Caco-2 (cell line): ENCODE measurements at regions not wholly inside any gene's neighbourhood (a gene's known extent, or its start where the extent isn't known, plus 50 kb on each side); places are given as distances from the start of the nearest gene placed in this dataset.

ENCODE experiments used
- BruUV-seq: library from RNA; stranded (reverse); fragments of 400-500 nt; replicated peaks from 2 replicates; lab custom pipeline; 2021; lab: Mats Ljungman, UMichigan
- CTCF ChIA-PET: fragments of 300-600 bp; sonication (Branson Sonifier 250); formaldehyde crosslinking; loops from one replicate; lab custom pipeline; 2022; ENCODE audit warnings: antibody characterized with exemption; lab: Charles Lee
- POLR2A ChIA-PET: fragments of 300-600 bp; sonication (Branson Sonifier 250); formaldehyde crosslinking; loops from one replicate; lab custom pipeline; 2022; ENCODE audit warnings: antibody characterized with exemption; lab: Charles Lee
- DNase-seq, 2 experiments: peaks; one replicate each; pipeline versions ENCODE4 v3.0.0 to v3.0.0-alpha.2; 2020 to 2022
- H3K27me3 ChIP-seq: replicated peaks from 2 replicates; pipeline ENCODE4 v1.6.0; 2011; ENCODE audit warnings: low read length; ENCODE audit not compliant: control insufficient read depth, insufficient read depth
- H3K36me3 ChIP-seq: 2 replicates; pipeline ENCODE4 v1.5.1; 2011; ENCODE audit warnings: low read length; ENCODE audit not compliant: control insufficient read depth, insufficient read depth
- H3K4me1 ChIP-seq: fragments of 250-450 bp; sonication (Bioruptor Pico); 2 replicates; pipeline ENCODE4 v1.5.1; 2020; ENCODE audit warnings: mild to moderate bottlenecking
- H3K4me3 ChIP-seq: 2 replicates; pipeline ENCODE4 v1.5.1; 2011; ENCODE audit warnings: low read depth, mild to moderate bottlenecking, control low read depth, low read length
- H3K9me3 ChIP-seq: fragments of 250-450 bp; sonication (Bioruptor Pico); 2 replicates; pipeline ENCODE4 v1.5.1; 2020; ENCODE audit warnings: mild to moderate bottlenecking, moderate library complexity
- H3K27ac Mint-ChIP-seq: one replicate; pipeline ENCODE4 v1.8.0; 2022; ENCODE audit warnings: mixed read lengths; ENCODE audit not compliant: unreplicated experiment
- H3K27me3 Mint-ChIP-seq: one replicate; pipeline ENCODE4 v1.8.0; 2022; ENCODE audit warnings: mixed read lengths; ENCODE audit not compliant: insufficient read depth, unreplicated experiment
- H3K36me3 Mint-ChIP-seq: one replicate; pipeline ENCODE4 v1.8.0; 2022; ENCODE audit warnings: mild to moderate bottlenecking, mixed read lengths; ENCODE audit not compliant: insufficient read depth, unreplicated experiment
- H3K4me1 Mint-ChIP-seq: one replicate; pipeline ENCODE4 v1.8.0; 2022; ENCODE audit warnings: low read depth, mixed read lengths; ENCODE audit not compliant: unreplicated experiment
- H3K4me3 Mint-ChIP-seq: one replicate; pipeline ENCODE4 v1.8.0; 2022; ENCODE audit warnings: mild to moderate bottlenecking, moderate library complexity, mixed read lengths; ENCODE audit not compliant: unreplicated experiment
- H3K9me3 Mint-ChIP-seq: one replicate; pipeline ENCODE4 v1.8.0; 2022; ENCODE audit warnings: mixed read lengths; ENCODE audit not compliant: unreplicated experiment
- CTCF ChIP-seq, 2 experiments: fragments of 200-600 bp in 1 of 2; IDR thresholded peaks; 1 replicate in 1 of 2; 2 replicates in 1 of 2; pipeline versions ENCODE4 v1.5.1 to v1.8.0; 2011 to 2022; ENCODE audit warnings: antibody characterized with exemption in 1 of 2, control low read depth in 1 of 2, inconsistent platforms in 1 of 2, low read depth in 1 of 2, low read length in 1 of 2, mild to moderate bottlenecking in 1 of 2, moderate library complexity in 1 of 2; ENCODE audit not compliant: insufficient read depth in 1 of 2, severe bottlenecking in 1 of 2, unreplicated experiment in 1 of 2
- intact Hi-C: fragments of 100-400 bp; cut with micrococcal nuclease; formaldehyde crosslinking; loops from one replicate; pipeline ENCODE4 v1.10.0; 2022; ENCODE audit not compliant: unreplicated experiment

DNA sequence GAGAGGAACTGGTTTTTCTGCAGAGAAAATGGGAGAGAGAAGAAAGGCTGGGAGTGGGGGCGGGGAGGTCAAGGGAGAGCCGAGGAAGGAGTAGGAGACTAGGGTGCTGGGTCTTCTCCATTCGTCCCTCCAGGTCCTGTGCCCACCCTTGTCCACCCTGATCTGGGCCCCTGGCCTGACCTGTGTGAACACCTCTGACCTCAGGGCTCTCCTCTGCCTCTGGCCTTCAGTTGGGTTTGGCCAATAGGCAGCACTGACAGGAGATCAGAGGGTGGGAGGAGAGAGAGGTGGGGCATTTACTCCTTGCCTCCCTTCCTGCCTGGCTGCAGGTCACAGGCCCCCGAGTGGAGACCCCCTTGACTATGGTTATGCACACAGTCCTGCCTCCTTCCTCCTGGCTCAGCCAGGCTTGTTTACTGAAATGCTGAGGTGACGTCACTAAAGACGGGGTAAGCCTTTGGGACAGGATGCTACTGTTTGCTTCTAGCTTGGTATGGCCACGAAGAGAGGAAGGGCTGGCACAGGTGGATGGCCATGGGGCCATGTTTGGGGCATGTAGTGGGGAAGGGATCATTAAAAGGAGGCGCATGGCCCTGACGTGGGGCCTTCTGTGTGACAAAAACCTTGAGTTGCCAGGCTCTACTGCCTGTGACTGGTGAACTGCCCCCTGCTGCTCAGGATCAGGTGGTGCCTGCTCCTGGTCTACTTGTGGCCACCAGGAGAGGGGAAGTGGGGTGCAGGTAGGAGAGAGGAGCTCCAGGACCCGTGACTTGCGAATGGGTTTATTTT is 248.7 kb upstream of the CSF3R start:
- CTCF ChIA-PET: no interaction called here
- no peak for TF ChIP-seq CTCF (IDR thresholded peaks at IDR 0.05; ENCODE audit: insufficient read depth in 1 of 2, low read depth in 1 of 2, low read length in 1 of 2, severe bottlenecking in 1 of 2, unreplicated experiment in 1 of 2)
- BruUV-seq: no TSS peak
- no peaks in the 10 kb centered on the region for H3K4me1 Mint-ChIP-seq
- Histone ChIP-seq H3K9me3 (no peaks in the 10 kb centered on the region), H3K4me3 (no peak overlapping the region), H3K36me3 (no peaks in the 10 kb centered on the region), H3K27me3 (no peaks in the 10 kb centered on the region), H3K4me1 (no peaks in the 10 kb centered on the region)
- peaks cover 25% of the 10 kb centered on the region for H3K27me3 Mint-ChIP-seq
- intact Hi-C loops: no loop called here
- H3K4me3 Mint-ChIP-seq: no peak overlapping the region
- no peaks in the 10 kb centered on the region for H3K9me3 Mint-ChIP-seq
- H3K36me3 Mint-ChIP-seq: no peaks in the 10 kb centered on the region
- POLR2A ChIA-PET: no interaction called here
- no peak for DNase-seq
- no peak overlapping the region for H3K27ac Mint-ChIP-seq

- no peaks in the 10 kb centered on the region for H3K9me3 Mint-ChIP-seq
- H3K4me1 Mint-ChIP-seq: no peaks in the 10 kb centered on the region
- no TSS peak for BruUV-seq
- DNase-seq: no peak
- ChIA-PET POLR2A (no interaction called here), CTCF (no interaction called here)
- Histone ChIP-seq H3K9me3 (no peaks in the 10 kb centered on the region), H3K27me3 (no peaks in the 10 kb centered on the region), H3K36me3 (no peaks in the 10 kb centered on the region), H3K4me1 (no peaks in the 10 kb centered on the region), H3K4me3 (no peak overlapping the region)
- H3K4me3 Mint-ChIP-seq: no peak overlapping the region
- H3K27me3 Mint-ChIP-seq: peaks cover 25% of the 10 kb centered on the region
- intact Hi-C loops: no loop called here
- TF ChIP-seq CTCF (IDR thresholded peaks at IDR 0.05; ENCODE audit: insufficient read depth in 1 of 2, low read depth in 1 of 2, low read length in 1 of 2, severe bottlenecking in 1 of 2, unreplicated experiment in 1 of 2): no peak
- H3K27ac Mint-ChIP-seq: no peak overlapping the region
- H3K36me3 Mint-ChIP-seq: no peaks in the 10 kb centered on the region
Observed at GRCh38 chr1:36730599-36730998, 247.9 kb upstream of the CSF3R start.

DNA sequence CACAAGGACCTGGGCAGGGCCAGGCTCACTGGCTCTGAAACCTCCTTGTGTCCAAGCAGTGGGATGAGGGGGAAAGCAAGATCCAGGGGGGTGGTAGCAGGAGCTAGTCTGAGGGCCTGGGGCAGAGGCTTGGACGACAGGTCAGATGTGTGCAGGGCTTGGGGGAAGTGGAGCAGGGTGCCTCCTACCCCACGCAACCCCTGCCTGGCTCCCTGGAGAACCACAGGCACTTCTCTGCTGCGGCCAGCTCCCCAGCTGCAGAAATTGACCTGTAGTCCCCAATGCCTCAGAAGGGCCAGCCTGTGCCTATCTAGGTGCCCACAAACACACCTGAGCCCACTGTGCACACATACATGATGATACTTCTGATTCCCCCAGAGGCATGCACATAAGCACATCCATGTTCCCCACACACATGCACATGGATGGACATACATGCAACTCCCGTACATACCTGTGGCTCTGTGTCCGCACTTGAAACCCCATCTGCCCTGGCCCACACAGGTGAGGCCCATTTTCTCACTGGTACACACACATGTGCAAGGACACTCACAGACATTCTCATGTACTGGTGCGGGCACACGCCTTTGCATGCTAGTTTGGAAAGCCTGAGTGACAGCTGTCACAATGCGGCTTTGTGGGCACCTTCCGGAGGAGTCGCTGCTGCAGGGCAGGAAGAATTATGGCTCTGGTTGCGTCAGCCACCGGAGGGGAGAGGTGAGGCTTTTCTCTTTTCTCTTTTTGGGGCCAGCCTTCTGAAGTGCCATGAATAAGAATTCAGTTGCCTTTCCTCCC is 247.2 kb upstream of the CSF3R start:
- peaks cover 20% of the 10 kb centered on the region for H3K27me3 Mint-ChIP-seq
- H3K36me3 ChIP-seq: no peaks in the 10 kb centered on the region
- POLR2A ChIA-PET: no interaction called here
- H3K4me1 Mint-ChIP-seq: no peaks in the 10 kb centered on the region
- intact Hi-C loops: no loop called here
- CTCF ChIA-PET: no interaction called here
- H3K4me3 ChIP-seq: no peak overlapping the region
- BruUV-seq: no TSS peak
- no peak for TF ChIP-seq CTCF (IDR thresholded peaks at IDR 0.05; ENCODE audit: insufficient read depth in 1 of 2, low read depth in 1 of 2, low read length in 1 of 2, severe bottlenecking in 1 of 2, unreplicated experiment in 1 of 2)
- H3K4me3 Mint-ChIP-seq: no peak overlapping the region
- H3K36me3 Mint-ChIP-seq: no peaks in the 10 kb centered on the region
- H3K27me3 ChIP-seq: no peaks in the 10 kb centered on the region
- no peaks in the 10 kb centered on the region for H3K4me1 ChIP-seq
- DNase-seq: no peak
- H3K9me3 Mint-ChIP-seq: no peaks in the 10 kb centered on the region
- H3K27ac Mint-ChIP-seq: no peak overlapping the region
- H3K9me3 ChIP-seq: no peaks in the 10 kb centered on the region
